ENCODE measurements at regions not wholly inside any gene's neighbourhood (a gene's known extent, or its start where the extent isn't known, plus 50 kb on each side); places are given as distances from the start of the nearest gene placed in this dataset.
"Not testable (repeated sequence)": the region's sequence is repeated elsewhere in the genome, so short reads cannot be mapped to it uniquely, and the experiment has no call there.

DNA sequence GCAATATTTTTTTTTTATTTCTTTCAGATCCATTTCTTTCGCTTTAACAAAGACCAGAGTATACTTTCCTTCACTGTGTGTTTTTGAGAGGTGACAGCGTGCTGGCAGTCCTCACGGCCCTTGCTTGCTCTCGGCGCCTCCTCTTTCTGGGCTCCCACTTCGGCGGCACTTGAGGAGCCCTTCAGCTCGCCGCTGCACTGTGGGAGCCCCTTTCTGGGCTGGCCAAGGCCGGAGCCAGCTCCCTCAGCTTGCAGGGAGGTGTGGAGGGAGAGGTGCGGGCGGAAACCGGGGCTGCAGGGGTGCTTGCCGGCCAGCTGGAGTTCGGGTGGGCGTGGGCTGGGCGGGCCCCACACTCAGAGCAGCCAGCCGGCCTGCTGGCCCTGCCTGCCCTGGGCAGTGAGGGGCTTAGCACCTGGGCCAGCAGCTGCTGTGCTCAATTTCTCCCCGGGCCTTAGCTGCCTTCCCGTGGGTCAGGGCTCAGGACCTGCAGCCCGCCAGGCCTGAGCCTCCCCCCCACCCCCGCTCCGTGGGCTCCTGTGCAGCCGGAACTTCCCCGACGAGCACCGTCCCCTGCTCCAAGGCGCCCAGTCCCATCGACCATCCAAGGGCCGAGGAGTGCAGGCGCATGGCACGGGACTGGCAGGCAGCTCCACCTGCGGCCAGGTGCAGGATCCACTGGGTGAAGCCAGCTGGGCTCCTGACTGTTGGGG, 1490.6 kb downstream of the OTOL1 start:
- DNase-seq (ENCODE audit: low read depth), result not testable (repeated sequence)

DNA sequence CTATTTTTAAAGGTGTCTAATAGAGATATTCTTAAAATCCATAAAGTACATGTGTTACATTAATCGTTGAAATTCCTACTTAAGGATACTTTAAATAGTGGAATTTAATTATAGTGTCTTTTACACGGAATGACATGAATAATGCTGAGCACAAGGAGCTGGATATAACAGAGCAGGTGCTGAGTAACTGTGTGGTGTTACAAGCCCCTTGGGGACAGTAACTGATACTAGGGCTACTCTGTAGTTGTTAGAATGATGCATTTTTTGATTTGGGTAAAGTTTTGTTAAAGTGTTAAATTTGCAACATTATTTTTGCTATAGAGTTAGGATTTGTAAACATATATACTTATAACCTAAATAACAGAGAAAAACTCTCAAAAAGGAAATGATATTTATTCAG, 1496.1 kb downstream of the OTOL1 start:
- DNase-seq (ENCODE audit: low read depth), result no peak

DNA sequence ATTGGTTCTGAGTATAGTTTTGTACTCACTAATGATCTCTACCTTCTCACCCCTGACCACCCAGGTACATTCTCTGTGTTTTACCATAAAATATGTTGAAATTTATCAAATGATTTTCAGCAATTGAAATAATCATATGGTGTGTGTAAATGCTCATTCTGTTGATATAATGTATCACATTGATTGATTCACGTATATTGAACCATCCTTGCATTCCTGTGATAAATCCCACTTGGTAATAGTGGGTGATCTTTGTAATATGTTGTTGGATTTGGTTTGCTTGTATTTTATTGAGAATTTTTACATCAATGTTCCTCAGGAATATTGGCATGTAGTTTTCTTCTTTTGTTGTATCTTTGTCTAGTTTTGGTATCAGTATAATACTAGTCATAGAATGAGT, 1497.6 kb downstream of the OTOL1 start:
- DNase-seq (ENCODE audit: low read depth), result peak; percentile 18

DNA sequence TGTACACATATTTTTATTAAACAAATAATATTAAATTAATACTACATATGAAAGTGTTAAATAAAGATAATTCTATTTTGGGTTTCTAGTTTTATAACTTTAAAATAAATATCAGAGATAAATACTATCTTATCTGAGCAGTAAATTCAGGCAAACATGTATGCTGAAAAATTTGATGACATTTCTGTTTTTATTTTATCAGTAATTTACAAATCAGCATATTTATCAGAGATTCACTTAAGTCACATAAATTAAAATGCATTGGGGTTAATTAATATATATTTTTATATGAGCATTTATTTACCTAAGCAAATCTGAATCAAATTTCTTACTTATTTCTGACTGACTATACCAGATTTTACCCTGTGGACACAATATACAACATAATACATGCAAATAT, 1499.8 kb downstream of the OTOL1 start:
- no peak for DNase-seq (ENCODE audit: low read depth)

DNA sequence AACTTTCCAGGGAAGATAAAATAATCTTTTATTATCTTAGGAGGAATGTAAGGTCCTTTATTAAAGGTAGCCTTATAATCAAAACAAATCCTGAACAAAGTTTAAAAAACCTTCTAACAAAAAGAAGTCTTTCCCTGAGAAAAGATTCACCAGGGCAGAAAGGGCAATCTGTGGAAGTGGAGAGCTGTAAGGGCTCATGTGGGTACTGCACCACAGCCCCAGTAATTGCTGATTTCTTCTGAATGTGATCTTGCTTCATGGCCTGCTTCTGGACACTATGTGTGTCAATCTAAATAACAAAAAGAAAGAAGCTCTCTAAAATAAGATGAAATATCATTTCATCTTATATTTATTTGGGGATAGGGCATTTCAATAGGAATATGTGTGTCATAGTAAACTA, 1501.6 kb downstream of the OTOL1 start:
- peak; percentile 15 for DNase-seq (ENCODE audit: low read depth)

DNA sequence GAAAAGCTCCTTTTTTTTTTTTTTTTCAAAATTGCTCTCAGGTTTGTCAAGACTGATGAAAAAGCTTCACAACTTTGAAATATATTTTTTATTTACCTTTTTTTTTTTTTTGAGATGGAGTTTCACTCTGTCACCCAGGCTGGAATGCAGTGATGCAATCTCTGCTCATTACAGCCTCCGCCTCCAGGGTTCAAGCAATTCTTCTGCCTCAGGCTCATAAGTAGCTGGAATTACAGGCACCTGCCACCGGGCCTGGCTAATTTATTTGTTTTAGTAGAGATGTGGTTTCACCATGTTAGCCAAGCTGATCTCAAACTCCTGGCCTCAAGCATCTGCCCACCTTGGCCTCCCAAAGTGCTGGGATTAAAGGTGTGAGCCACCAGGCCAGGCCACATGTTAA, 1515.0 kb downstream of the OTOL1 start:
- DNase-seq (ENCODE audit: low read depth), result peak; percentile 4

DNA sequence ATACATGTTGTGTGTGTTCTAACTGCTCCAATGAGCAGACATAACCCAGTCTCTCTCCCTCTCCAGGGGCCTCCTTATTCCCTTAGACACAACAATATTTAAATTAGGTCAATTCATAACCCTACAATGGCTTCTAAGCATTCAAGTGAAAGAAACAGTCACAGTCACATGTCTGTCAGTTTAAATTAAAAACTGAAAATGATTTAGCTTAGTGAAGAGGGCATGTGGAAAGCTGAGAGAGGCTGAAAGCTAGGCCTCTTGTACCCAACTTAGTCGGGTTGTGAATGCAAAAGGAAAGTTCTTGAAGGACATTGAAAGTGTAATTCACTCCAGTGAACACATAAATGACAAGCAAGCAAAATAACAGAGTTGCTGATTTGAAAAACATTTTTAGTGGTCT, 1519.6 kb downstream of the OTOL1 start:
- DNase-seq (ENCODE audit: low read depth), result no peak

DNA sequence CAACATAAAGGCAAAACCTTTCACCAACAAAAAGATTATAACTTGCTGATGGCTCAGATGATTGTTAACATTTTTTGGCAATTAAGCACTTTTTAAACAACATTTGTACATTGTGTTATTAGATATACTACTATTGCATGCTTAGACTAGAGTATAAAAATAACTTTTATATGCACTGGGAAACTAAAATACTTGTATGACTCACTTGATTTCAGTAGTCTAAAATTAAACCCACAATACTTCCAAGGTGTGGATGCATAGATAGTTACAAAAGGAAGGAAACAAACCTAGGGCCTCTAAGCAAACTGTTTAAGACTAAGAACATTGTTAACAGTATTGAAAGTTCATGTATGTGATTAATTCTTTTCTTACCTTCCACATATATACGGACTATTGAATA, 1521.5 kb downstream of the OTOL1 start:
- no peak for DNase-seq (ENCODE audit: low read depth)

DNA sequence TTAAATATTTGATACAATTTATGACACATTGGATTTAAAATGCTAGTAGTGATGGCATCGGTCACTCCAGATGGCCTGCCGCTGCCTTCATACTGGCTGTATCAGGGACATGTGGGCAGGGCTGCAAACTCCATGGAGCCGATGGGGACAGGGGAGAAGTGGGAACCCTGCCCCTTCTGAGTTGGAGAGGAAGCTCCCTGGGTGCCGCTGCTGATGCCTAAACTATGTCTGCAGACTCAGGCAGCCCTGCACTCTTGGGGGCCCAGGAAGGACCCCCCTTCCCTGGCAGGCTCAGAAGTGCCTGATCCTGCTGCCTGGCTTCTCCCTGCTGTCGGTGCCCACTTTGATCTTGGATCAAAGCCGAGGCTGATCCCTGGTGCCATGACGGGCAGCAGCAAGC, 1522.1 kb downstream of the OTOL1 start:
- DNase-seq (ENCODE audit: low read depth), result no peak

DNA sequence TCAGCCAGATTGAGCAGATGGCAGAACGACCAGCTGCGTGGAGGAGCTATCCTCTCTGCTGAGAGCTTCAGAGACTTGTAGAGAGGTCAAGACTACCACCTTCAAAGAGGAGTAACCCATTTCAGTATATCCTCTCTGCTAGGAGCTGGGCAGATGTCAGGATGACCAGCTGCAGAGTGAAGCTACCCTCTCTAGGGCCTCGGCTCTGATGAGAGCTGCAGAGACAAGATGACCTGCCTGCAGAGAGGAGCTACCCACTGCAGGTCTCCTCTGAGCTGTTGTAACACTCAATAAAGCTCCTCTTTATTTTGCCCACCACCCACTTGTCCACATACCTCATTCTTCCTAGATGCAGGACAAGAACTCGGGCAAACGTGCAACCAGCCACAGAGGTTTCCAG, 1522.7 kb downstream of the OTOL1 start:
- no peak for DNase-seq (ENCODE audit: low read depth)

DNA sequence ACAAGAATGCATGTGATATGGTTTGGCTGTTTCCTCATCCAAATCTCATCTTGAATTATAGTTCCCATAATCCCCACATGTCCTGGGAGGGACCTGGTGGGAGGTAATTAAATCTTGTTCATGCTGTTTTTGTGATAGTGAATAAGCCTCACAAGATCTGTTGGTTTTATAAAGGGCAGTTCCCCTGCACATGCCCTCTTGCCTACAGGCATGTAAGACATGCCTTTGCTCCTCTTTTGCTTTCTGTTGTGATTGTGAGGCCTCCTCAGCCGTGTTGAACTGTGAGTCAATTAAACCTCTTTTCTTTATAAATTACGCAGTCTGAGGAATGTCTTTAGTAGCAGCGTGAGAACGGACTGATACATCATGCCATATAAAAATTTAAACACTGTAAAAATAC, 1537.0 kb downstream of the OTOL1 start:
- DNase-seq (ENCODE audit: low read depth), result peak; percentile 21

DNA sequence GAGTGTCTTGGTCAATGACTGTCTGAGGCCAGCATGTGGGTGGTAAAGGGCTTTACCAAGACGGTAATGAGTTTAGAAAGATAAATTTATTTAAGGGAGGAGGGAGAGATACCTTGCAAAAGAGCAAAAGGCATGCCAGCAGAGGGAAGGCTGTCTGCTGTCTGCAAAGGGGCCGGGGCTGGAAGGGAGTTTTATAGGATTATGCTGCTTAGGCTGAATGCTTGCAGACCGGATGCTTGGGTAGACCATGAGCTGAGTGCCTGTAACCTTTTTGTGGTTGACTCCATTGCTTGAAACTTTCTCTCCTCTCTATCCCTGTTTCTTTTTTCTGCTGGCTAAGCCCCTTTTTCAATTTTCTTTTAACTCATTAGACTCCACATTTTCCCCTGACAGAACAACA, 1543.0 kb downstream of the OTOL1 start:
- no peak for DNase-seq (ENCODE audit: low read depth)

DNA sequence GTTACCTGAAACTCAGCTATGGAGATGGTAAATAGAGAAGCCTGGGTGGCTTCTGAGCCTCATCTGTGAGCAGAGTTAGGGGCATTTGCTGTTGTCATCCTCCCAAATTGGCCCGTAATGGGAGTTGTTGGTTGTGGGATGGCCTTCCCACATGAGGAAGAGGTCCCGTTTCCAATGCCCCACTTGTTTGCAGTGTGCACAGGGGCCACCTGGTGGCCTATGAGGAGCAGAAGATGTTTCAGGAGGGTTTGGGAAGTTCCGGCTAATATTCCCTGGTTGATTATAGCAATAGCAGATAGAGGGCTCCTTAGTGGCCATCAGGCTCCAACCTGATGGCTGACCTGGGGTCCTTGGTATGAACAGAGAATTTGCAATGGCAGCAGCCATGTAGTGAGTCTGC, 1546.5 kb downstream of the OTOL1 start:
- peak; percentile 49 for DNase-seq (ENCODE audit: low read depth)

DNA sequence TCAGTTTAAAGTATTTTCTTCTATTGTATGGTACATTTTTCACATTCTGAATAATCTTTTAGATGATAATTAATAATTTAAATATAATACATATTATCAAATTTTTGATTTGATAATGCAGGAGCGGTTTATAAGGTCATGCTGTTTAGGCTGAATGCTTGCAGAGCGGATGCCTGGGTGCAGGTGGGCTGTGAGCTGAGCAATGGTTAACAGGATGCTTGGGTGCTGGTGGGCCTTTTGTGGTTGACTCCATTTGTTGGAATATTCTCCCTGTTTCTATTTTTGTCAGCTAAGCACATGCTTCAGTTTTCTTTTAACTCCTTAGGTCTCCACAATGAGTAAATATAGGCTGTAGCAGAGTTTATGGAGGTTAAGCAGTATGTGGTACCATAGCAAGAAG, 1549.3 kb downstream of the OTOL1 start:
- no peak for DNase-seq (ENCODE audit: low read depth)

DNA sequence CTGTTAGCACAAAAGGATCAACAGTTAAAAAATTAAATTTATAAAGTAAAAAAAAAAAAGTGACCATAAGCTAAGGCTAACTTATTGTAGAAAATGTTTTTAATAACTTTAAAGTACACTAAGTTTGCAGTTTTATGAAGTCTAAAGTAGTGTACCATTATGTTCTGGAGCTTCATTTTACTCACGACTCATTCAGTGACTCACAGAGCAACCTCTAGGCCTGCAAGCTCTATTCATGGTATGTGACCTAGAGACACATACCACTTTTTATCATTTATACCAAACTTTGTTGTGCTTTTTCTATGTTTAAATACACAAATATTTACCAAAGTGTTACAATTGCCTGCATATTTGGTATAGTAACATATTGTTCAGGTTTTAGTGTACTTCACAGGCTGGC, 1552.3 kb downstream of the OTOL1 start:
- DNase-seq (ENCODE audit: low read depth), result no peak

DNA sequence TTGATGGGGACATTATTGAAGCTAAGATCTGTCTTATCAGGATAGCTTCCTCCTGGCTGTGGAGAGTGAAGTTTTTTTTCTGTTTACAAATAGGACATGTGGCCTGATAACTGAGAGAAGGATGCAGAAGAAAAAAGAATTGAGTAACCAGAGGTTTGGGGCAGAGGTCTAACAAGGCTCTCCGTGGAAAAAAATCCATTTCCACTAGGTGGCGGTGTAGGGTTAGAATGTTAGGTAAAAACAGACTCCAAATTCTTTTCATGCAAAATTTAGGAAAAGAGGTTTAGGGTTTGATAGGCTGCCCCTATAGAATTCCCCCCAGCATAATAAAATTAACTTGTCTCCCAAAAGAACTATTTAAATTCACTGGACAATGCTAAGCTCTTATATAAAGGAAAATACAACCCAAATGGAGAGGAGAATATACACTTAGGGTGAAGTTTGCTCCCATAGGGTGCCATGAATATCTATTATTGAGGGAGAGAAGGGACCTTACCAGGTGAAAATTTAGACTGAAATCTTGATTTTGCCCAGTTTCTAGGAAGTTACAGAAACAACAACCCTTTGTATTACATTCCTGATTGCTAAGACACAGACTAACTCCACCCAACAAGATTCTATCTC, 1560.4 kb downstream of the OTOL1 start:
- DNase-seq (ENCODE audit: low read depth), result peak; percentile 68

DNA sequence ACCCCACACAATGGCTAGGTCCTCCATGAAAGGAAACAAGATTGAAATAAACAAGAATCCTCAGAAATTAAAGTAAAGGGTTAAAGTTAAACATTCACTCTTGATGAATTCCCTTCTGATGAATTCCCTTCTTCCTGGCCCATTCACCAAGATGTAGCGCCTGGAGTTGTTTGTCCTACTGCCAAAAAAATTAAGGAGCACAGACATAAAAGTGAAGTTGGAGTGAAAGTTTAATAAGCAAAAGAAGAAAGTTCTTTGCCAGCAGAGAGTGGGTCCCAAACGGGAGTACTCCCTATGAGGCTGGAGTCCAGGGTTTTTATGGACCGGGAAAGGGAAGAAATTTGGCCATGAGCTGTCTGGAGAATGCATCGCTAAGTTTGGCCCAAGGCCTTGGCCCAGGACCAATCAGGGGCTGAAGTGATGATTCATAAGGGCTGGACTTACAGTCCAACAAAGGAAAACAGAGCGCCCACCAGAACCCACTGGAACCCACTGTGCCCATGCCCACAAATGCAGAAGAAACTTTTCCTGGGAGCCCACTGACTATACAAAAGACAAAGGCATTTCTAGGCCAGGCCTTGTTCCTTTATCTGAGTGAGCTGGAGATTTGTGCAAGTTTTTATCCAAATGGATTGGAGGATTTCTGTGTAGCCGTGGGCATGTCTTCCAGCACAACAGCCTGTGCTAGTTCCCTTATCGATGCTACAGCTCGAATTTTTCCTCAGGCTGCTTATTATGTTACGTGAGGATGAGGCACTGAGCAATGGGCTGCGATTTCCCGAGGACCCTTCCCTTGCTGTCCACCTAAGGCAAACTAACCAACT, 1561.6 kb downstream of the OTOL1 start:
- DNase-seq (ENCODE audit: low read depth), result peak; percentile 7

DNA sequence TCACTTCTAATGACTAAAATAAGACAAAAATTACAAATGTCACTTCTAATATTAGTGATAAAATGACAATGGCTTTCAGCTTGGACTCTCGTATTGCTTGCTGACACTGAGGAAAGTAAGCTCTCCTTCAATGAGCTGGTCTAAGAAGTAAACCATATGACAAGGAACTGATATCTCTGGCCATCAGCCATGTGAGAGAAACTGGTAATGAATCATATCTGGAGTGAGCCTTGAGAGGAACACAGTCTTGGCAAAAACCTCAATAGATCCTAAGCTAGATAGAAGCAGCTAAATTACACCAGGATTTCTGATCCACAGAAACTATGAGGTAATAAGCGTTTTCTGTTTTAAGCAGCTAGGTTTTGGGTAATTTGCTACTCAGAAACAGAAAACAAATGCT, 1575.1 kb downstream of the OTOL1 start:
- peak; percentile 93 for DNase-seq (ENCODE audit: low read depth)
